DMS79 treated with DMSO at 0.1 percent for 48 hours (cell line): ENCODE measurements at regions not wholly inside any gene's neighbourhood (a gene's known extent, or its start where the extent isn't known, plus 50 kb on each side); places are given as distances from the start of the nearest gene placed in this dataset.
"Not testable (repeated sequence)": the region's sequence is repeated elsewhere in the genome, so short reads cannot be mapped to it uniquely, and the experiment has no call there.

Source experiments
- DNase-seq: peaks from one replicate; lab custom pipeline; 2025; lab: John Stamatoyannopoulos, UW

DNA sequence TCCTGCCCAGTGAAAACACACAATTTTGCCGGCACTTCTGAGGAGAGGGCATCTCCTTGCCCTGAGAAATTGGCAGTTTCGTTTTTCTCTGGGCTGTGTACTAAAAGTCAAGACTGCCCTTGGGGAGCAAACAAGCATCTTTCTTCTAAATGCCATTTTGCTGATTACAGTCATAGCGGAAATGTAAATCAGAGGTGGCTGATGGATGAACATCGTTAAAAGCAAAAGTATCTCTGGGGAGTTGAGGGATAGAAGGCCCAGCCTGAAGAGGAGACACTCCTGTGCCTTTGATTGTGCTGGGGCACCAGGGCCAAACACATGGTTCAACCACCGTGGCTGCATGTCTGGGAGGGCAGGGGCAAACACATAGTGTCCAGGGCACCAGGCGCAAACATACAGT, 49.8 kb downstream of the ABCC12 start:
- DNase-seq: no peak

GRCh38 chr16:48105456-48105855, 50.3 kb downstream of the ABCC12 start:
- no peak for DNase-seq

DNA sequence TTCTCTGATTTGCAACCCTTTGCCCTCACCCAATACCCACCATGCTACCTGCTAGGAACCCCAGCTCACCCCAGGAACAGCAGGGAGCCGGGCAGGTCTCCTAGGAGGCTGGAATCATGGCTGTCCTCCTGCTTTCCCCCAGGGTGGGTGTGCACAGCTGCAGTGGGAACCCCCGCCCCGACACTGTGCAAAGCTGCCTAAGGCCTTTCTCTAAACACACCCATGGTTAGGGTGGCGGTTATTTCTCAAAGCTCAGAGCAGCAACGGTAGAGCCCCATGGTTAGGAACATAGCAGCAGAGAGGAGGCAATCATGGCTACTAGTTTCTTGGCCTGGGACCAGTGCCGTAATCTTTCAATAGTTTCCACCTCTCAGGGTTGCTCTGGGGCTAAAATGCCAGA, 52.2 kb downstream of the ABCC12 start:
- no peak for DNase-seq

GRCh38 chr16:48102083-48103008, 53.4 kb downstream of the ABCC12 start:
- DNase-seq: no peak

GRCh38 chr16:48101069-48101674, 54.6 kb downstream of the ABCC12 start:
- no peak for DNase-seq

- no peak for DNase-seq
These were observed 56.3 kb downstream of the ABCC12 start for GRCh38 chr16:48099455-48099854.

DNA sequence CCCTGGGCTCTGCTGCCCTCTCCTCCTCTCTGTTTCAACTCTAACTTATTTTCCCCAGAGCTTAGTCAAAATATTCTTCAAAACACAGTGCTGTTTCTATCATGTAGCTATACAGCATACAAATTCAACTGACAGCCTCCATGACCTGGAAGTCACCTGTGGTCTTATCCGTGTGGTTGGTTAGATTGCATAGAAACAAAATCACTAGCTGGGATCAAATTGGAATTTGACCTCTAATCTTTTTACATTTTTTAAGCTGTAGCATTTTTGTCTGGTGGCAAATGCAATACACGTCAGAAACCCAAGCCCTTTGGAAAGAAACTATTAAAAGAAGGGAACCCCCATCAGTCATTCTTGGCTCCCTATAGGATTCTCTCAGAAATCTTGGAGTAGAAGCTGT, 57.3 kb downstream of the ABCC12 start:
- no peak for DNase-seq

DNA sequence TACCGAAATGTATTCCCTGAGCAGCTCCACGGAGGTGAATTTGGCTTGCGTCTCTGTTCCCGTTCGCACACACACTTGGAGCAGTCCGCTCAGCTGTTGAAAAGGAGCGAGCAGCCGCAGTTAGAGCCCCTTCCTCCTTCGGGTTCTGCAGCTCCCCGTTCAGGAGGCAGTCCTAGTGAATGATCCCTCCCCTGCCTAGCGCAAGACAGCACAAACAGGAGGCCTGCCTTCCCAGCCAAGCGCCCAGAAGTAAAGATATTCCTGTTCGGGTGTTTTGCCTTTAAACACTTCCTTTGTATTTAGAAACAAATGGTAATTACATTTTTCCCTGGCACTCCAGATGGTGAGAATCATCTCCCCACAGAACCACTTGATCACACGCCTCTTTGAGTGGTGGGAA, 64.7 kb downstream of the ABCC12 start:
- no peak for DNase-seq

DNA sequence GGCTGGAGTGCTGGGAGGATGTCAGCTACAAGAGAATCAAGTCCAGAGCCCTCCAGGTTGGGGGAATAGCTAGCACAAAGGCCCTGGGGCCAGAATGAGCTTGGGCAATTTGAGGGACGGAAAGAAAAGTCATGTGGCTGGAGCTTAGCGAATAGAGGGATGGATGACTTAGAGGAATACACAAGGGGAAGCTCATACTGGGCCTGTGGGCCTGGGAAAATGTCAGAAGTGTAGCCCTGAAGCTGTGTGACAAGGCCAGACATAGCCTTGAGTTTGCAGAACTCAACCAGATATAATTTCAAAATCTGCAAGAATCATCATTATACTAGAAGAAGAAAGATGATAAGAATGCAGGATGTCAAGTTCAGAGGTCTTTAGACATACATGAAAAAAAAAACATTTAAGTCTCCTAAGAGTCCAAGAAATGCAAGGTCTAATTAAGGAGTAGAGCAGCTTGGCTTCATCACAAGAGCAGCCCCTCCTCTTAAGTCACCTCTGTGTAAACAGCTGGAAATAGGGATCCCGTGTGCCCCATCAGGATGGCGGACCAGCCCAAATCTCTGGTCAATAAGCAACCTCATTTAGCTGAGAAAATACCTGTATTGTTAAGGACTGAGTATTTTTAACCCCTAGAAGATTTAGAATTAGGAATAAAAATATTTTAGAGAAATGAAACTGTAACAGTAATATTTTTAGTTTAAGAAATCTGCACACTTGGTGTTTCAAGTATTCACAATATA, 66.6 kb downstream of the ABCC12 start:
- DNase-seq: no peak

DNA sequence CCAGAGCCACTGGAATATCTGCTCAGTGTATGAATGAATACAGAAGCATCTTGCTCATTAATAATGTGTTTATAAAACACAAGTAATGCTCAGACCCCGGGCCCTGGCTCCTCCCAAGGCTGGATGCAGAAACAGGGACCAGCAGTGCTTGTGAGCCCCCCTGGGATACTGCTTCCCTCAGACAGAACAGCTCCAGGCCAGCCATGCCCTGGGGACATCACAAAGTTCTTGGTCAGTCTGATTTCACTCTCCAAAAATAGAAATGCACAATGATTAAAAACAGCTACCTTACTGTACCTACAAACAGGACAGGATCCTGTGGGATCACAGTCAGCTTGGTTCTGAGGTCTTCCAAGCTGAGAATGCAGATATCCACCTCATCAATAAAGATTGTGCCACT, 68.2 kb downstream of the ABCC12 start:
- DNase-seq: no peak

DNA sequence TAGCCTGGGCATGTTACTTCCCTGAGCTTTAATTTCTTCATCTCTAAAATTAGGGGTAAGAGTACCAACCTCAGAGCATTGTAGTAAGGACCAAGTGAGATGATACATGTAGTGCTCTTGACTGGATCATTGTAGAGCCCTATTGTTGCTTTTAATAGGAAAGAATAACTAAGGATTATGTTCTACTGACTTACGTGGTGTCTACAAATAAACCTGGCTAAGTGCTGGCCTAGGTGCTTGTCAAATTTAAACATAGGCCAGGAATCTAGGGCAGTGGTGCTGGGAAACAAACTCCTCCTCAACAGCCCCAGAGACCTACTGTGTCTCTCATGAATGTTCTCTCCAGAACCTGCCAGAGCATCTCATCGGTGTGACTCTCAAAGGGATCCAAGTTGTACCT, 69.4 kb downstream of the ABCC12 start:
- DNase-seq: no peak

- DNase-seq: no peak
These were observed 70.1 kb downstream of the ABCC12 start for GRCh38 chr16:48085729-48086128.

DNA sequence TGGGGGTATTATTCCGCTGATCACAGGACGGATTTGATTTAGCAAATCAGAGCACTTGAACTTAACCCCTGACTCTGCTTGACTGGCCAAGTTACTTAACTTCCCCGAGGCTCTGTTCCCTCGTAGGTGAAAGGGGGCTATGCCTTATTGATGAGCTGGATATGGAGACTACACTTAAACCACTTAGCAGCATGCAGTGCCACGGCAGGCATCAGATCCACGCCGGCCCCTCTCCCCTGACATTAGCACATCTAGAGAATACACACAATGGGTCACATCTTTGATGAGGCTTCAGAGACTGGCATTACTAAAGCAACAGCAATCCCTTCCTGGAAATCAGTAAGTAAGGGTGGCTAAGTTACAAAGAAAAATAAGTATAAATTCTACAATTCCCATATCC, 71.0 kb downstream of the ABCC12 start:
- no peak for DNase-seq

- DNase-seq: no peak
These were observed 73.3 kb downstream of the ABCC12 start for GRCh38 chr16:48082516-48082915.

DNA sequence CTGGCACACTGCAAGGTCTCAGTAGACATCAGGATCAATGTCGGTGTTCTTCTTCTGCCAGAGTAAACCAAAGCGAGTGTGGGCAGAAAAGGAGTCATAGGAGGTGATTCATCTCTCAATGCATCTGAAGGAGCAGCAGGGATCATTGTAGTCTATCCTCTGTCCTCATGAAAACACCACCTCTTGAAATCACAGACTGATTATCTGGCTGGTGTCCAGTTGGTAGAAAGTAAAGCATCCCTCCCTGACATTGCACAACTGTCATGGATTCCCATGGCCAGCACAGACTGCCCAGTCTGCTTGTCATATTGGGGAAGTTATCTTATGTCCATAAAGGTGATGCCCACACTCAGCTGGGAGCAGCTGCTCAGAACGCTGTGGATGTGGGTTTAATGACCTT, 74.1 kb downstream of the ABCC12 start:
- DNase-seq: no peak

- no peak for DNase-seq
These were observed 79.3 kb downstream of the ABCC12 start for GRCh38 chr16:48076455-48077012.

DNA sequence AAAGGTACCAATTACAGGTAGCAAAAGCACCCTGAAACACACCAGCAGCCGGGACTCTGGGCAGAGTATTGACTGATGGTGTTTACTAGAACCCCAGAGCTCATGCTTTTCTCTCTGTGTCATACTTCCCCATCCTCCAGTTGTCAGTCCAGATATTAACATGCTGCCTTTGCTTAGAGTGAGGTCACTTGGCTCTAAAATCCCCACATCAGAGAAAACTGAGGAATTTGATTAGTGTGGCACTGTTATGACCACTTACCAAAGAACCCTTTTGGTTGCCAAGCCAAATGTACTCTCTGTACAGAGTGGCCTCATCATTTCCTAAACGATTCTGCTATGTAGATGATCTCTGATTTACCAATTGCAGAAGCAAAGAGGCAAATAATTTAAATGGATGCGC, 80.4 kb downstream of the ABCC12 start:
- no peak for DNase-seq

GRCh38 chr16:48067388-48067787, 88.4 kb downstream of the ABCC12 start:
- DNase-seq: no peak

- no peak for DNase-seq
These were observed 90.8 kb downstream of the ABCC12 start for GRCh38 chr16:48064971-48065370.

DNA sequence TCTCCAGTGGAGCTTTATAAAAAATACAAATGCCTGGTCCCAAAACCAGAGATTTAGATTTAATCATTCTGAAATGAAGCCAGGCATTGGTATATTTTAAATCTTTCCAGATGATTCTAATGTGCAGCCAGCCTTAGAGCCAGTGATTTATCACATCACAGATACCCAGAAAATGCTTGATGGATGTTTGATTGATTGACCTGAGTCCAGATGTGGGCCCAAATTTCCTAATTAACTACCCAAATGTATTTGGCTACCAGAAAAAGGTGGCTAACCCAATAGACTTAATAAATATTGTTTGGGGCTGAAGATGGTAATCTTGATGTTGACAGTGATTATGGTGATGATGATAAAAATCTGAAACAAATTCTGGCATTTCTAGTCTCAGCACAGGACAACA, 93.1 kb downstream of the ABCC12 start:
- no peak for DNase-seq

GRCh38 chr16:48059936-48060335, 95.9 kb downstream of the ABCC12 start:
- no peak for DNase-seq

- DNase-seq: not testable (repeated sequence)
These were observed 96.6 kb downstream of the ABCC12 start for GRCh38 chr16:48059190-48059589.

DNA sequence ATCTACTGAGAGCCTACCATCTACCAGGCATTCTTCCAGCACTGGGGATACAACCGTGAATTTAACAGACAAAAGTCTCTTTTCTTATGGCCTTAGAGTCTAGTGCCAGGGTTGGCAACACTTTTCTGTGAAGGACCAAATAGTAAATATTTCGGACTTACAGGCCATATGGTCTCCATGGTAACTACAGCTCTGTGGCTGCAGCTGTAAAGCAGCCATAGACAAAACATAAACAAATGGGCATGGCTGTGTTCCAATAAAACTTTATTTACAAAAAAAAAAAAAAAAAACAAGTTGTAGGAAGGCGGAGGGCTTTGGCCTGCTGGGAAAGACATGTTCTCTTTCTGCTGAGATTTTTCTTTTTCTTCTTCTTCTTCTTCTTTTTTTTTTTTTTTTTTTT, 98.7 kb downstream of the ABCC12 start:
- peak; percentile 17 for DNase-seq
